HepG2 (cell line): ENCODE measurements at regions not wholly inside any gene's neighbourhood (a gene's known extent, or its start where the extent isn't known, plus 50 kb on each side); places are given as distances from the start of the nearest gene placed in this dataset.

Experiments used
- ATAC-seq: fragments of 200-7000 bp; cut with Tn5 transposase; 3 replicates; pipeline ENCODE4 v1.9.1; 2020; ENCODE audit warnings: mild to moderate bottlenecking, moderate library complexity
- BruUV-seq: library from RNA; stranded (reverse); fragments of 400-500 nt; replicated peaks from 2 replicates; lab custom pipeline; 2021; lab: Mats Ljungman, UMichigan
- CTCF ChIA-PET: fragments of 300-600 bp; formaldehyde crosslinking; extraction: SDS; loops from one replicate; lab custom pipeline; 2021; ENCODE audit warnings: low total read pairs, inconsistent platforms, low intra/inter-chr PET ratio; lab: Yijun Ruan, JAX
- POLR2A ChIA-PET: fragments of 350-600 bp; sonication (Branson Sonifier 250); formaldehyde crosslinking; loops from one replicate; lab custom pipeline; 2020; ENCODE audit warnings: antibody characterized with exemption, inconsistent platforms; lab: Yijun Ruan, JAX
- DNase-seq: peaks from one replicate; pipeline ENCODE4 v3.0.0-alpha.2; 2015; ENCODE audit warnings: low spot score
- FAIRE-seq: peaks from 3 replicates; lab custom pipeline; 2011; peaks lifted over from hg19 to GRCh38; lab: Jason Lieb, UNC
- H2AFZ ChIP-seq: one replicate; pipeline ENCODE4 v1.6.1; 2011; ENCODE audit warnings: low read length, inconsistent platforms
- H3K27ac ChIP-seq: fragments of 300-600 bp; 3 replicates; pipeline ENCODE4 v1.8.0; 2011; ENCODE audit warnings: mixed run types, mild to moderate bottlenecking, mixed read lengths, low read length, inconsistent platforms; ENCODE audit not compliant: insufficient read depth; ENCODE audit errors: extremely low read length
- H3K27me3 ChIP-seq, 2 experiments: fragments of 200-600 bp in 1 of 2; 2 replicates in 1 of 2; 3 replicates in 1 of 2; pipeline versions ENCODE4 v1.6.0 to v1.8.0; 2011; ENCODE audit warnings: low read length in 2 of 2, mild to moderate bottlenecking in 2 of 2, moderate library complexity in 2 of 2, inconsistent platforms in 1 of 2; ENCODE audit not compliant: insufficient read depth in 2 of 2, control insufficient read depth in 1 of 2
- H3K36me3 ChIP-seq, 2 experiments: fragments of 200-600 bp in 1 of 2; replicated peaks in 1 of 2; 2 replicates in 1 of 2; 3 replicates in 1 of 2; pipeline versions ENCODE4 v1.5.1 to v1.8.0; 2011; ENCODE audit warnings: low read length in 2 of 2, inconsistent platforms in 1 of 2; ENCODE audit not compliant: insufficient read depth in 2 of 2, control insufficient read depth in 1 of 2
- H3K4me1 ChIP-seq: 2 replicates; pipeline ENCODE4 v1.5.1; 2012; ENCODE audit warnings: low read length, inconsistent platforms; ENCODE audit not compliant: insufficient read depth
- H3K4me2 ChIP-seq: 2 replicates; pipeline ENCODE4 v1.6.0; 2011; ENCODE audit warnings: low read depth, low read length, inconsistent platforms
- H3K4me3 ChIP-seq, 3 experiments: fragments of 200-600 bp in 1 of 3; sonication (generic), shearing (Covaris generic) in 1 of 3; replicated peaks in 1 of 3; 2 replicates each; pipeline ENCODE4 v1.5.1; 2011 to 2016; ENCODE audit warnings: low read length in 3 of 3, inconsistent platforms in 2 of 3, low read depth in 2 of 3, mild to moderate bottlenecking in 2 of 3, control low read depth in 1 of 3, mixed read lengths in 1 of 3; ENCODE audit not compliant: insufficient read depth in 1 of 3
- H3K79me2 ChIP-seq: one replicate; pipeline ENCODE4 v1.6.1; 2011; ENCODE audit warnings: low read length, inconsistent platforms; ENCODE audit not compliant: insufficient read depth
- H3K9ac ChIP-seq: 2 replicates; pipeline ENCODE4 v1.6.0; 2011; ENCODE audit warnings: mild to moderate bottlenecking, low read depth, low read length, inconsistent platforms; ENCODE audit not compliant: insufficient read depth
- H3K9me3 ChIP-seq: 2 replicates; pipeline ENCODE4 v1.5.1; 2012; ENCODE audit warnings: mild to moderate bottlenecking, low read length
- H4K20me1 ChIP-seq: 2 replicates; pipeline ENCODE4 v1.6.0; 2011; ENCODE audit warnings: inconsistent platforms, mild to moderate bottlenecking, low read length, moderate library complexity; ENCODE audit not compliant: insufficient read depth
- CHCHD3 ChIP-seq: sonication (generic); formaldehyde crosslinking; IDR thresholded peaks from 2 replicates; pipeline ENCODE4 v1.8.0; 2022; ENCODE audit warnings: mild to moderate bottlenecking, missing genetic modification reagents, moderate library complexity
- KLF16 ChIP-seq, 2 experiments: sonication (generic) in 1 of 2; formaldehyde crosslinking in 1 of 2; IDR thresholded peaks; 2 replicates each; pipeline versions ENCODE4 v1.6.1 to v1.8.0; 2016 to 2023; ENCODE audit warnings: missing genetic modification reagents in 2 of 2, missing compliant biosample characterization in 1 of 2
- MEIS1 ChIP-seq: sonication (generic); formaldehyde crosslinking; IDR thresholded peaks from 2 replicates; pipeline ENCODE4 v1.9.0; 2021; ENCODE audit warnings: mild to moderate bottlenecking, missing genetic modification reagents, moderate library complexity, borderline replicate concordance
- MYNN ChIP-seq: sonication (generic); formaldehyde crosslinking; IDR thresholded peaks from 2 replicates; pipeline ENCODE4 v1.4.0; 2020; ENCODE audit warnings: mild to moderate bottlenecking, low read depth, missing genetic modification reagents
- NFKB2 ChIP-seq: sonication (generic); formaldehyde crosslinking; IDR thresholded peaks from 2 replicates; pipeline ENCODE4 v1.4.0; 2020; ENCODE audit warnings: missing genetic modification reagents, borderline replicate concordance
- PTBP1 ChIP-seq: fragments of 200-400 bp; formaldehyde crosslinking; IDR thresholded peaks from 2 replicates; pipeline ENCODE4 v1.6.1; 2018; ENCODE audit warnings: low read length, low read depth; ENCODE audit not compliant: poor library complexity, severe bottlenecking
- SMC3 ChIP-seq: IDR thresholded peaks from 2 replicates; pipeline ENCODE4 v1.6.1; 2011; ENCODE audit warnings: low read length, improper control_type of control experiment
- STAG1 ChIP-seq: sonication (generic); formaldehyde crosslinking; IDR thresholded peaks from 2 replicates; pipeline ENCODE4 v1.4.0; 2020; ENCODE audit warnings: missing genetic modification reagents
- ZMYM3 ChIP-seq: sonication (generic); formaldehyde crosslinking; IDR thresholded peaks from 2 replicates; pipeline ENCODE4 v1.5.1; 2020; ENCODE audit warnings: mild to moderate bottlenecking, missing genetic modification reagents
- WGBS: methylation state at CpG from one replicate; pipeline ENCODE4 v1.1.6; 2017; ENCODE audit warnings: low lambda C conversion rate; 5-methylcytosine and 5-hydroxymethylcytosine counted together
- in situ Hi-C: cut with HindIII; loops from 2 replicates; pipeline ENCODE4 v1.10.0; 2017; ENCODE audit warnings: low pct_unique_long_range_greater_than_20kb; ENCODE audit not compliant: extremely low pct_ligation_motif_present
- intact Hi-C: fragments of 100-400 bp; cut with micrococcal nuclease; formaldehyde crosslinking; loops from one replicate; pipeline ENCODE4 v1.10.0; 2022; ENCODE audit not compliant: unreplicated experiment
- TF ChIP-seq, protein P1 (sequence below), 2 experiments: sonication (generic) in 1 of 2; formaldehyde crosslinking in 1 of 2; IDR thresholded peaks; 2 replicates each; pipeline versions ENCODE4 v1.4.0 to v1.6.1; 2016 to 2020; ENCODE audit warnings: borderline replicate concordance in 1 of 2, low read depth in 1 of 2, mild to moderate bottlenecking in 1 of 2, missing genetic modification reagents in 1 of 2
- TF ChIP-seq, protein P2 (sequence below): sonication (generic); formaldehyde crosslinking; IDR thresholded peaks from 2 replicates; pipeline ENCODE4 v1.4.0; 2020; ENCODE audit warnings: missing genetic modification reagents
- TF ChIP-seq, protein P3 (sequence below): sonication (generic); formaldehyde crosslinking; IDR thresholded peaks from 2 replicates; pipeline ENCODE4 v1.5.0; 2020; ENCODE audit warnings: mild to moderate bottlenecking, missing genetic modification reagents, moderate library complexity

DNA sequence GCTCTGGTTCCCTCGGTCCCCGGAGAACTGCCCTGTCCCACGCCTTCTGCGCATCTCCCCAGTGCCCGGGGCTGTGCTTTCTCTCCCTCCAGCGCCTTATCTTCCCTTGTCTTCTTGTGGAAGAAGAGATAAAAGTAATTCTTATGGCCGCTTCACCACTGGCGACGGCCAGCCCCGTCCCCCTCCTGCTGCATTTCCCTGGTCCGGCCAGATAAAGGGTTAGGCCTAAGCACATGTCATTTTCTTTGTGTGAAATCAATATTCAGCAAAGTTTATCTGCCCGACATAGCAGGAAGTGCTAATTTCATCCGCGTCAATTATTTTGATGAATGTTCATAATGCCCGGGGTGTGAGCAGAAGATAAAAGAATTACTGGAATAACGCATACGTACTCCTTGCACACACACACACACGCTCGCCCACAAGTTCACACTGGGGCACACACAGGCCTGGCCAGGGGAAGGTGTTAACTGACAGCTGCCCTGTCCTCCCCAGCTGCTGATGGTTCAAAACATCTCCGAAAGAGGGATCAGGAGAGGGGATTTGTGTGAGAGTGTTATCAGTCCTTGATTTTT, 177.7 kb upstream of the LHX5 start (continued):
- TF ChIP-seq, protein P1, sequence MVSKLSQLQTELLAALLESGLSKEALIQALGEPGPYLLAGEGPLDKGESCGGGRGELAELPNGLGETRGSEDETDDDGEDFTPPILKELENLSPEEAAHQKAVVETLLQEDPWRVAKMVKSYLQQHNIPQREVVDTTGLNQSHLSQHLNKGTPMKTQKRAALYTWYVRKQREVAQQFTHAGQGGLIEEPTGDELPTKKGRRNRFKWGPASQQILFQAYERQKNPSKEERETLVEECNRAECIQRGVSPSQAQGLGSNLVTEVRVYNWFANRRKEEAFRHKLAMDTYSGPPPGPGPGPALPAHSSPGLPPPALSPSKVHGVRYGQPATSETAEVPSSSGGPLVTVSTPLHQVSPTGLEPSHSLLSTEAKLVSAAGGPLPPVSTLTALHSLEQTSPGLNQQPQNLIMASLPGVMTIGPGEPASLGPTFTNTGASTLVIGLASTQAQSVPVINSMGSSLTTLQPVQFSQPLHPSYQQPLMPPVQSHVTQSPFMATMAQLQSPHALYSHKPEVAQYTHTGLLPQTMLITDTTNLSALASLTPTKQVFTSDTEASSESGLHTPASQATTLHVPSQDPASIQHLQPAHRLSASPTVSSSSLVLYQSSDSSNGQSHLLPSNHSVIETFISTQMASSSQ (IDR thresholded peaks at IDR 0.05; ENCODE audit: low read depth): no peak
- TF ChIP-seq, protein P1 (CRISPR knock-in tag; IDR thresholded peaks at IDR 0.05; ENCODE audit: borderline replicate concordance): no peak

DNA sequence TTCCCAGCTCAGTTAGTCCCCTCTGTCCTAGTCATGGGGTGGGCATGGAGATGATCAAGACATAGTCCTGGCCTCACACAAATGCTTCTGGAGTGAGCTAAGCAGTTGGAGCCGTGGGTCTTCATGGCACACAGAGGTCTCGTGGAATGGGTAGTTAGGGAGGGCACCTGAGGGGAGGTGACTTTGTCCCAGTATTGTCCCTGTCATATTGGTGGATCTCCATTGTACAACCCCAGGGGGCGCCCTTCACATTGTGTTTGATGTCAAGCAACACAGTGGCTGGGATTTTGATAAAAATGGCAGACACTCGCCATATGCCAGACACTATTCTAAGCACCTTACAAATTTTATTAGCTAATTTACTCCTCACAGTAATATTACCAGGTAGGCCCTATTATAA, 175.4 kb upstream of the LHX5 start:
- ChIA-PET CTCF (no interaction called here), POLR2A (interaction anchor here (0.7 kb wide), 1 partner anchor 276 kb away, joined by 3 read pairs; no protein-coding TSS in a partner anchor)
- Histone ChIP-seq H3K79me2 (no peaks in the 10 kb centered on the region), H3K4me1 (no peaks in the 10 kb centered on the region), H3K9me3 (no peaks in the 10 kb centered on the region), H3K9ac (no peak overlapping the region)
- WGBS: 6% methylated on average over 4 of the region's 4 CpGs
- no peak for TF ChIP-seq ZMYM3 (CRISPR knock-in tag)
- peak; percentile 26; the same call in 1 of the 2 replicates for TF ChIP-seq SMC3
- no peak for TF ChIP-seq KLF16 (CRISPR knock-in tag; IDR thresholded peaks at IDR 0.05)
- peak; percentile 61 for TF ChIP-seq STAG1 (CRISPR knock-in tag)
- no peak for TF ChIP-seq PTBP1
- no peak for TF ChIP-seq MEIS1 (CRISPR knock-in tag)
- no peak for TF ChIP-seq NFKB2 (CRISPR knock-in tag)
- no peak for TF ChIP-seq MYNN (CRISPR knock-in tag)
- TF ChIP-seq, protein P2, sequence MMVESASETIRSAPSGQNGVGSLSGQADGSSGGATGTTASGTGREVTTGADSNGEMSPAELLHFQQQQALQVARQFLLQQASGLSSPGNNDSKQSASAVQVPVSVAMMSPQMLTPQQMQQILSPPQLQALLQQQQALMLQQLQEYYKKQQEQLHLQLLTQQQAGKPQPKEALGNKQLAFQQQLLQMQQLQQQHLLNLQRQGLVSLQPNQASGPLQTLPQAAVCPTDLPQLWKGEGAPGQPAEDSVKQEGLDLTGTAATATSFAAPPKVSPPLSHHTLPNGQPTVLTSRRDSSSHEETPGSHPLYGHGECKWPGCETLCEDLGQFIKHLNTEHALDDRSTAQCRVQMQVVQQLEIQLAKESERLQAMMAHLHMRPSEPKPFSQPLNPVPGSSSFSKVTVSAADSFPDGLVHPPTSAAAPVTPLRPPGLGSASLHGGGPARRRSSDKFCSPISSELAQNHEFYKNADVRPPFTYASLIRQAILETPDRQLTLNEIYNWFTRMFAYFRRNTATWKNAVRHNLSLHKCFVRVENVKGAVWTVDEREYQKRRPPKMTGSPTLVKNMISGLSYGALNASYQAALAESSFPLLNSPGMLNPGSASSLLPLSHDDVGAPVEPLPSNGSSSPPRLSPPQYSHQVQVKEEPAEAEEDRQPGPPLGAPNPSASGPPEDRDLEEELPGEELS (CRISPR knock-in tag): no peak
- TF ChIP-seq, protein P3, sequence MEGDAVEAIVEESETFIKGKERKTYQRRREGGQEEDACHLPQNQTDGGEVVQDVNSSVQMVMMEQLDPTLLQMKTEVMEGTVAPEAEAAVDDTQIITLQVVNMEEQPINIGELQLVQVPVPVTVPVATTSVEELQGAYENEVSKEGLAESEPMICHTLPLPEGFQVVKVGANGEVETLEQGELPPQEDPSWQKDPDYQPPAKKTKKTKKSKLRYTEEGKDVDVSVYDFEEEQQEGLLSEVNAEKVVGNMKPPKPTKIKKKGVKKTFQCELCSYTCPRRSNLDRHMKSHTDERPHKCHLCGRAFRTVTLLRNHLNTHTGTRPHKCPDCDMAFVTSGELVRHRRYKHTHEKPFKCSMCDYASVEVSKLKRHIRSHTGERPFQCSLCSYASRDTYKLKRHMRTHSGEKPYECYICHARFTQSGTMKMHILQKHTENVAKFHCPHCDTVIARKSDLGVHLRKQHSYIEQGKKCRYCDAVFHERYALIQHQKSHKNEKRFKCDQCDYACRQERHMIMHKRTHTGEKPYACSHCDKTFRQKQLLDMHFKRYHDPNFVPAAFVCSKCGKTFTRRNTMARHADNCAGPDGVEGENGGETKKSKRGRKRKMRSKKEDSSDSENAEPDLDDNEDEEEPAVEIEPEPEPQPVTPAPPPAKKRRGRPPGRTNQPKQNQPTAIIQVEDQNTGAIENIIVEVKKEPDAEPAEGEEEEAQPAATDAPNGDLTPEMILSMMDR: peak; percentile 53
- TF ChIP-seq CHCHD3 (CRISPR knock-in tag): no peak
- TF ChIP-seq, all 625 proteins: peak for 3
- no peak overlapping the region for H3K4me3 ChIP-seq
- H2AFZ ChIP-seq: no peak overlapping the region
- no peaks in the 10 kb centered on the region for H3K36me3 ChIP-seq
- H3K27ac ChIP-seq: no peak overlapping the region
- H3K4me2 ChIP-seq: no peak overlapping the region
- H3K27me3 ChIP-seq: peaks cover 1 to 20% of the 10 kb centered on the region in 2 experiments; a peak in 2 of 5 replicates
- ATAC-seq: peak; percentile 39; the same call in 2 of the 3 replicates
- H4K20me1 ChIP-seq: no peaks in the 10 kb centered on the region
- BruUV-seq: no TSS peak
- DNase-seq: peak; percentile 13
- FAIRE-seq: no peak
- intact Hi-C loops: no loop called here
- in situ Hi-C loops: no loop called here
